SH-SY5Y (cell line): ENCODE measurements at regions not wholly inside any gene's neighbourhood (a gene's known extent, or its start where the extent isn't known, plus 50 kb on each side); places are given as distances from the start of the nearest gene placed in this dataset.

Experiments
- GATA2 ChIP-seq: IDR thresholded peaks from 2 replicates; pipeline ENCODE4 v1.6.1; 2011; ENCODE audit warnings: mild to moderate bottlenecking, low read depth, low read length
- GATA3 ChIP-seq: IDR thresholded peaks from 2 replicates; pipeline ENCODE4 v1.6.1; 2011; ENCODE audit warnings: low read depth, mild to moderate bottlenecking, low read length, moderate library complexity

GRCh38 chr22:22833059-22833458, 54.6 kb upstream of the IGLL5 start:
- TF ChIP-seq GATA2 (no peak), GATA3 (no peak)
